Naive thymus-derived CD4-positive, alpha-beta T cell (primary cell): ENCODE measurements at regions not wholly inside any gene's neighbourhood (a gene's known extent, or its start where the extent isn't known, plus 50 kb on each side); places are given as distances from the start of the nearest gene placed in this dataset.

Experiments
- ATAC-seq: fragments of 150-1000 bp; cut with Tn5 transposase; 2 replicates; pipeline ENCODE4 v1.10.0; 2021; ENCODE audit warnings: mild to moderate bottlenecking, moderate library complexity
- CTCF ChIA-PET: fragments of 350-600 bp; sonication (Branson Sonifier 250); formaldehyde crosslinking; loops from one replicate; lab custom pipeline; 2021; ENCODE audit warnings: antibody characterized with exemption; lab: Charles Lee
- POLR2A ChIA-PET: fragments of 350-600 bp; sonication (Branson Sonifier 250); formaldehyde crosslinking; loops from one replicate; lab custom pipeline; 2021; ENCODE audit warnings: antibody characterized with exemption, inconsistent platforms; lab: Charles Lee
- DNase-seq, 9 donors: peaks; one replicate each; pipeline versions ENCODE4 v3.0.0 to v3.0.0-alpha.2; 2020 to 2022; ENCODE audit warnings: mixed read lengths in 1 of 9
- H3K27ac ChIP-seq: one replicate; pipeline ENCODE4 v1.7.0; 2013; ENCODE audit warnings: mild to moderate bottlenecking, low read depth, low read length, moderate library complexity
- H3K27me3 ChIP-seq, 2 donors: one replicate each; pipeline ENCODE4 v1.7.0; 2013; ENCODE audit warnings: low read length in 2 of 2, mild to moderate bottlenecking in 2 of 2, moderate library complexity in 2 of 2; ENCODE audit not compliant: control insufficient read depth in 2 of 2, insufficient read depth in 2 of 2
- H3K36me3 ChIP-seq, 3 experiments: 1 replicate in 2 of 3; 2 replicates in 1 of 3; pipeline ENCODE4 v1.7.0; 2013; ENCODE audit warnings: low read length in 3 of 3, mild to moderate bottlenecking in 3 of 3, moderate library complexity in 1 of 3; ENCODE audit not compliant: insufficient read depth in 3 of 3, control insufficient read depth in 2 of 3
- H3K4me1 ChIP-seq, 2 donors: one replicate each; pipeline ENCODE4 v1.7.0; 2013; ENCODE audit warnings: low read length in 2 of 2, mild to moderate bottlenecking in 2 of 2, moderate library complexity in 1 of 2; ENCODE audit not compliant: control insufficient read depth in 2 of 2, insufficient read depth in 2 of 2
- H3K4me3 ChIP-seq: 2 replicates; pipeline ENCODE4 v1.7.0; 2013; ENCODE audit warnings: mild to moderate bottlenecking, low read length
- H3K9me3 ChIP-seq, 3 experiments: 1 replicate in 2 of 3; 2 replicates in 1 of 3; pipeline ENCODE4 v1.7.0; 2013; ENCODE audit warnings: low read length in 3 of 3; ENCODE audit not compliant: control insufficient read depth in 2 of 3
- H3K27ac Mint-ChIP-seq, 9 donors: one replicate each; pipeline ENCODE4 v1.8.0; 2020 to 2022; ENCODE audit warnings: mixed read lengths in 9 of 9, mild to moderate bottlenecking in 8 of 9, moderate library complexity in 5 of 9, inconsistent platforms in 2 of 9
- H3K27me3 Mint-ChIP-seq, 5 donors: one replicate each; pipeline ENCODE4 v1.8.0; 2021 to 2022; ENCODE audit warnings: mixed read lengths in 5 of 5, mild to moderate bottlenecking in 1 of 5
- H3K36me3 Mint-ChIP-seq, 5 donors: one replicate each; pipeline ENCODE4 v1.8.0; 2020 to 2022; ENCODE audit warnings: mixed read lengths in 5 of 5, mild to moderate bottlenecking in 3 of 5, inconsistent platforms in 1 of 5
- H3K4me1 Mint-ChIP-seq, 7 donors: one replicate each; pipeline ENCODE4 v1.8.0; 2020 to 2022; ENCODE audit warnings: mixed read lengths in 7 of 7, mild to moderate bottlenecking in 3 of 7, inconsistent platforms in 1 of 7
- H3K4me3 Mint-ChIP-seq, 10 donors: one replicate each; pipeline ENCODE4 v1.8.0; 2020 to 2022; ENCODE audit warnings: mild to moderate bottlenecking in 10 of 10, mixed read lengths in 10 of 10, moderate library complexity in 6 of 10, inconsistent platforms in 2 of 10
- H3K9me3 Mint-ChIP-seq, 11 donors: one replicate each; pipeline ENCODE4 v1.8.0; 2020 to 2022; ENCODE audit warnings: mixed read lengths in 11 of 11, mild to moderate bottlenecking in 4 of 11, inconsistent platforms in 1 of 11, moderate library complexity in 1 of 11
- intact Hi-C, 2 donors: fragments of 100-400 bp; cut with micrococcal nuclease; formaldehyde crosslinking; loops; one replicate each; pipeline ENCODE4 v1.15.1; 2023

GRCh38 chr14:98958632-98959031 is 313.4 kb downstream of the BCL11B start:
- Mint-ChIP-seq H3K4me3 (no peak overlapping the region), H3K27ac (peak overlapping the region in 1 of 9 donors; percentile 36), H3K4me1 (peaks cover 4 to 41% (median 30%) of the 10 kb centered on the region in 7 donors), H3K27me3 (peaks cover 0 to 3% (median 0%) of the 10 kb centered on the region in 5 donors), H3K9me3 (peaks cover 0 to 3% (median 0%) of the 10 kb centered on the region in 11 donors), H3K36me3 (no peaks in the 10 kb centered on the region)
- no peak overlapping the region for H3K27ac ChIP-seq
- no peak overlapping the region for H3K4me3 ChIP-seq
- intact Hi-C loops = no loop called here
- H3K27me3 ChIP-seq = no peaks in the 10 kb centered on the region
- no peak for DNase-seq
- ATAC-seq = no peak
- POLR2A ChIA-PET = no interaction called here
- CTCF ChIA-PET = no interaction called here
- peaks cover 0 to 5% of the 10 kb centered on the region in 2 donors for H3K4me1 ChIP-seq
- H3K9me3 ChIP-seq = no peaks in the 10 kb centered on the region
- H3K36me3 ChIP-seq = no peaks in the 10 kb centered on the region

GRCh38 chr14:98959410-98959809 is 312.6 kb downstream of the BCL11B start:
- ATAC-seq = no peak
- Mint-ChIP-seq H3K4me1 (peaks cover 9 to 47% (median 36%) of the 10 kb centered on the region in 7 donors), H3K4me3 (no peak overlapping the region), H3K27ac (peak overlapping the region in 2 of 9 donors; percentile 6 to 64), H3K36me3 (no peaks in the 10 kb centered on the region), H3K27me3 (peaks cover 0 to 3% (median 0%) of the 10 kb centered on the region in 5 donors), H3K9me3 (peaks cover 0 to 3% (median 0%) of the 10 kb centered on the region in 11 donors)
- Histone ChIP-seq H3K27me3 (no peaks in the 10 kb centered on the region), H3K9me3 (no peaks in the 10 kb centered on the region), H3K4me1 (peaks cover 3 to 13% of the 10 kb centered on the region in 2 donors), H3K4me3 (no peak overlapping the region), H3K27ac (no peak overlapping the region), H3K36me3 (no peaks in the 10 kb centered on the region)
- intact Hi-C loops = no loop called here
- ChIA-PET POLR2A (no interaction called here), CTCF (no interaction called here)
- no peak for DNase-seq

- Mint-ChIP-seq H3K27me3 (peaks cover 0 to 3% (median 0%) of the 10 kb centered on the region in 5 donors), H3K4me3 (no peak overlapping the region), H3K9me3 (peaks cover 0 to 3% (median 0%) of the 10 kb centered on the region in 11 donors), H3K4me1 (peaks cover 16 to 54% (median 42%) of the 10 kb centered on the region in 7 donors), H3K27ac (peak overlapping the region in 3 of 9 donors; percentile 6 to 69 (median 64)), H3K36me3 (no peaks in the 10 kb centered on the region)
- H3K27ac ChIP-seq = no peak overlapping the region
- no peaks in the 10 kb centered on the region for H3K36me3 ChIP-seq
- no peak overlapping the region for H3K4me3 ChIP-seq
- H3K4me1 ChIP-seq = peaks cover 10 to 19% of the 10 kb centered on the region in 2 donors
- H3K27me3 ChIP-seq = no peaks in the 10 kb centered on the region
- ChIA-PET POLR2A (no interaction called here), CTCF (no interaction called here)
- ATAC-seq (no peak), DNase-seq (no peak)
- H3K9me3 ChIP-seq = no peaks in the 10 kb centered on the region
- intact Hi-C loops = no loop called here
Measured at GRCh38 chr14:98959958-98960616, 311.9 kb downstream of the BCL11B start.

- peaks cover 0 to 7% (median 0%) of the 10 kb centered on the region in 5 donors for H3K27me3 Mint-ChIP-seq
- H3K4me1 Mint-ChIP-seq = peaks cover 21 to 59% (median 48%) of the 10 kb centered on the region in 7 donors
- peaks cover 15 to 23% of the 10 kb centered on the region in 2 donors for H3K4me1 ChIP-seq
- no peaks in the 10 kb centered on the region for H3K9me3 ChIP-seq
- CTCF ChIA-PET = no interaction called here
- no peak overlapping the region for H3K27ac ChIP-seq
- peak overlapping the region in 2 of 9 donors; percentile 33 to 69 for H3K27ac Mint-ChIP-seq
- intact Hi-C loops = no loop called here
- ATAC-seq (no peak), DNase-seq (no peak)
- H3K36me3 Mint-ChIP-seq = no peaks in the 10 kb centered on the region
- H3K9me3 Mint-ChIP-seq = peaks cover 0 to 5% (median 0%) of the 10 kb centered on the region in 11 donors
- H3K36me3 ChIP-seq = no peaks in the 10 kb centered on the region
- no peaks in the 10 kb centered on the region for H3K27me3 ChIP-seq
- H3K4me3 Mint-ChIP-seq = no peak overlapping the region
- POLR2A ChIA-PET = no interaction called here
- H3K4me3 ChIP-seq = no peak overlapping the region
Measured at GRCh38 chr14:98960617-98961013, 311.4 kb downstream of the BCL11B start.

- ChIA-PET CTCF (interaction anchor here (0.5 kb wide), 1 partner anchor 29 kb away, joined by 3 read pairs; no protein-coding TSS in a partner anchor), POLR2A (no interaction called here)
- intact Hi-C loops = no loop called here
- peak overlapping the region in 3 of 9 donors; percentile 34 to 53 (median 49) for H3K27ac Mint-ChIP-seq
- H3K27me3 Mint-ChIP-seq = peaks cover 0 to 9% (median 0%) of the 10 kb centered on the region in 5 donors
- H3K9me3 Mint-ChIP-seq = peaks cover 0 to 4% (median 0%) of the 10 kb centered on the region in 11 donors
- H3K36me3 ChIP-seq = no peaks in the 10 kb centered on the region
- H3K9me3 ChIP-seq = no peaks in the 10 kb centered on the region
- H3K27ac ChIP-seq = no peak overlapping the region
- no peak overlapping the region for H3K4me3 ChIP-seq
- H3K27me3 ChIP-seq = no peaks in the 10 kb centered on the region
- H3K4me1 ChIP-seq = peaks cover 15 to 23% of the 10 kb centered on the region in 2 donors
- ATAC-seq (no peak), DNase-seq (no peak)
- no peaks in the 10 kb centered on the region for H3K36me3 Mint-ChIP-seq
- H3K4me1 Mint-ChIP-seq = peaks cover 22 to 64% (median 51%) of the 10 kb centered on the region in 7 donors
- no peak overlapping the region for H3K4me3 Mint-ChIP-seq
Measured at GRCh38 chr14:98961191-98961590, 310.8 kb downstream of the BCL11B start.

GRCh38 chr14:98962118-98962517 is 309.9 kb downstream of the BCL11B start:
- no peaks in the 10 kb centered on the region for H3K36me3 ChIP-seq
- peak overlapping the region in 1 of 10 donors; percentile 34 for H3K4me3 Mint-ChIP-seq
- ChIA-PET CTCF (no interaction called here), POLR2A (no interaction called here)
- H3K27ac Mint-ChIP-seq = no peak overlapping the region
- ATAC-seq (no peak), DNase-seq (no peak)
- H3K9me3 Mint-ChIP-seq = peaks cover 0 to 4% (median 0%) of the 10 kb centered on the region in 11 donors
- H3K27me3 Mint-ChIP-seq = peaks cover 0 to 12% (median 0%) of the 10 kb centered on the region in 5 donors
- H3K4me1 ChIP-seq = peaks cover 15 to 23% of the 10 kb centered on the region in 2 donors
- intact Hi-C loops = no loop called here
- no peak overlapping the region for H3K27ac ChIP-seq
- H3K4me1 Mint-ChIP-seq = peaks cover 28 to 69% (median 55%) of the 10 kb centered on the region in 7 donors
- no peaks in the 10 kb centered on the region for H3K36me3 Mint-ChIP-seq
- no peaks in the 10 kb centered on the region for H3K27me3 ChIP-seq
- H3K4me3 ChIP-seq = no peak overlapping the region
- H3K9me3 ChIP-seq = no peaks in the 10 kb centered on the region
